Cardiac fibroblast (primary cell): ENCODE measurements at regions not wholly inside any gene's neighbourhood (a gene's known extent, or its start where the extent isn't known, plus 50 kb on each side); places are given as distances from the start of the nearest gene placed in this dataset.

Experiments used
- DNase-seq, 2 donors: peaks; one replicate each; pipeline versions ENCODE4 v3.0.0 to v3.0.0-alpha.2; 2010; ENCODE audit warnings: low read depth in 2 of 2
- H3K4me3 ChIP-seq, 2 donors: replicated peaks in 1 of 2; 1 replicate in 1 of 2; 2 replicates in 1 of 2; pipeline ENCODE4 v1.5.1; 2011; ENCODE audit warnings: low read depth in 2 of 2, low read length in 2 of 2, mild to moderate bottlenecking in 2 of 2, moderate library complexity in 1 of 2
- TF ChIP-seq, protein P1 (sequence below): IDR thresholded peaks from one replicate; pipeline ENCODE4 v1.5.1; 2011; ENCODE audit warnings: low read depth, mild to moderate bottlenecking, low read length, inconsistent platforms

DNA sequence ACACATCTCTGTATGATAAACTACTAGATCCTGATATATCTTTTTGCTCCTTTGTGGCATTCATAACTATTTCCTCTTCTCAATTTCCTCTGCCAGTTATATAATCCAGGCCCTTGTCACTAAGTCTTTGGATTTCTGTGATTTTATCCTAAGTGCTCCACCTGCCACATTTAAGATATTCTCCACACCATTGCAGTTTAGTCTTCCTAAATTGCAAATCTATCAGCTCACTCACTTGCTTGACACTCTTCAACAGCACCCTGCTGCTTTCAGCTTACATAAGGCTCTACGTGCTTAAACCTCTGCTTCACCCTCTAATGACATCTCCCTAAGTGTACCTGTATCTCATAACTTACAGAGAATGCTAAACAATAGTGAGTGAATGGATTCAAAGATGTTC is 1032.2 kb upstream of the SEL1L start:
- DNase-seq = no peak
- TF ChIP-seq, protein P1, sequence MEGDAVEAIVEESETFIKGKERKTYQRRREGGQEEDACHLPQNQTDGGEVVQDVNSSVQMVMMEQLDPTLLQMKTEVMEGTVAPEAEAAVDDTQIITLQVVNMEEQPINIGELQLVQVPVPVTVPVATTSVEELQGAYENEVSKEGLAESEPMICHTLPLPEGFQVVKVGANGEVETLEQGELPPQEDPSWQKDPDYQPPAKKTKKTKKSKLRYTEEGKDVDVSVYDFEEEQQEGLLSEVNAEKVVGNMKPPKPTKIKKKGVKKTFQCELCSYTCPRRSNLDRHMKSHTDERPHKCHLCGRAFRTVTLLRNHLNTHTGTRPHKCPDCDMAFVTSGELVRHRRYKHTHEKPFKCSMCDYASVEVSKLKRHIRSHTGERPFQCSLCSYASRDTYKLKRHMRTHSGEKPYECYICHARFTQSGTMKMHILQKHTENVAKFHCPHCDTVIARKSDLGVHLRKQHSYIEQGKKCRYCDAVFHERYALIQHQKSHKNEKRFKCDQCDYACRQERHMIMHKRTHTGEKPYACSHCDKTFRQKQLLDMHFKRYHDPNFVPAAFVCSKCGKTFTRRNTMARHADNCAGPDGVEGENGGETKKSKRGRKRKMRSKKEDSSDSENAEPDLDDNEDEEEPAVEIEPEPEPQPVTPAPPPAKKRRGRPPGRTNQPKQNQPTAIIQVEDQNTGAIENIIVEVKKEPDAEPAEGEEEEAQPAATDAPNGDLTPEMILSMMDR = no peak
- no peak overlapping the region for H3K4me3 ChIP-seq

DNA sequence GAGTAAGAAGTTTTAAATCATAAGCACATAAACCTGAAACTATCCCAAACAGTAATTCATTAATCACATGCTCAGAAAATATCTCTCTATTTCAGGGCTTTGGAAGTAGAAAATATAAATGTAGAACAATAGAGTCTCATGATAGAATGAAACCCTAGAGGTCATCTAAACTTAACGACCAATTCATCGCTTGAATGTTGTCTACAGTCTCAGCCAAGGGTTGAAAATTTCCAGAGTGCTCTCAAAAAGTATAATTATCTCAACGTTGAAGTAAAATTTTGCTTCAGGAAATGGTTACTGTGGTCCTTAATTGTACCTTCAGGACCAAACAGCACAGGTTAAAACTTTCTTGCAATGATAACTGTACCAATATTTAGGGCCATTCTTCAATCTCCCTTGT is 1053.6 kb upstream of the SEL1L start:
- TF ChIP-seq, protein P1 = no peak
- H3K4me3 ChIP-seq = no peak overlapping the region

GRCh38 chr14:82595466-82595865 is 1061.8 kb upstream of the SEL1L start:
- TF ChIP-seq, protein P1 = no peak
- no peak overlapping the region for H3K4me3 ChIP-seq
- DNase-seq = no peak

More for the DNA sequence above, 1053.6 kb upstream of the SEL1L start:
- DNase-seq = no peak

DNA sequence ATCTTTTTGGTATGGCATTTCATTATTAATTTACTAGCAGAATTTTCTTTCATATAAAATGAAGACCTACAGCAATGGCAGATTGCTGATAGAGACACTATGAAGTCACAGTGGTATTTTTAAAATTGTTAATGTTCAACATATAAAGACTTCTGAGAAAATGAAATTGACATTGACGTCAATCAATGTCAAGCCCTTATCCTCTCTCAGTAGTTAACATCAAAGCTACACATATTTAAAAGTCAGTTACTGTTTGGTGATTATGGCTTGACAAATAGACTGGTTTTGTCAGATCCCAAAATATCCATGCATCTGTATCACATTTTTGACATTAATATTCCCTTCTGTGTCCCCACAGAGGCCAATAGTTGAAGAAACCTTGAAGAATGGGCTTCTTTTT is 1069.1 kb upstream of the SEL1L start:
- H3K4me3 ChIP-seq = no peak overlapping the region
- no peak for DNase-seq
- TF ChIP-seq, protein P1 = no peak

- TF ChIP-seq, protein P1 = no peak
- DNase-seq = no peak
- H3K4me3 ChIP-seq = no peak overlapping the region
These were observed 1071.2 kb upstream of the SEL1L start for GRCh38 chr14:82604819-82605218.

- no peak for DNase-seq
- TF ChIP-seq, protein P1 = no peak
- H3K4me3 ChIP-seq = no peak overlapping the region
These were observed 1088.3 kb upstream of the SEL1L start for GRCh38 chr14:82621881-82622450.
